ENCODE measurements at regions not wholly inside any gene's neighbourhood (a gene's known extent, or its start where the extent isn't known, plus 50 kb on each side); places are given as distances from the start of the nearest gene placed in this dataset.

DNA sequence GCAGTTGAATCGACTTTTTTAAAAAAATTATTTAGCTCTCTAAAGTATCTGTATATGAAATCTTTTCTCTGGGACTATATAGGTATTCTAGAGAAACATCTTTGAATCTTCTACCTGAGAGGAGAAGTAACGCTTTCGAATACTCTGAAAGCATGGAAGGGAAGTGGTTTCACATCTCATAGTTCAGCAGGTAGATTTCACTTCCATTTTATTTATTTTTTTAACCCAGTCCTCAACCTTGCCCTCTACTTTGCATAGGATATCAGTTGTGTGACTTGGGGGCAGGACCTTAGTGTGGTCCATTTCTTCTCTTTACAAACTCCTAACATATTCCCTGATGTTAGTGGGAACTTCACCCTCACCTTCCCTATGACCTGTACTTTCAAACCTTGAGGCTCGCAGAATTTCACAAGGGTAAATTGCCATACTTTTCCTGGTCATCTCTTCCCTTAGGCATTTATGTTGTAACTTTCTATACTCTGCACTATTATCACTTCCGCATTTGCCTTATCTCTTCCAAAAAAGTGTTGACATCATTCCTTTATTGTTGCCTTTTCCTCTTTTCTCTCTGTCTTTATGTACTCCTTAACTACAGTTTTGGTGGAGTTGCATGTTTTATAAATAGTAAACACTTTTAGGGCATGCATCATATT is 1208.5 kb upstream of the ADGRL4 start:
- Histone ChIP-seq H3K36me3 (no peaks in the 10 kb centered on the region), H3K27me3 (no peaks in the 10 kb centered on the region), H3K9me3 (no peaks in the 10 kb centered on the region), H3K27ac (no peak overlapping the region), H3K4me3 (ENCODE audit: low read depth in 1 of 2, low read length in 1 of 2) (no peak overlapping the region), H3K4me1 (ENCODE audit: control insufficient read depth in 1 of 2, insufficient read depth in 1 of 2, low read depth in 1 of 2, low read length in 1 of 2) (no peaks in the 10 kb centered on the region)
- TF ChIP-seq, protein P1, sequence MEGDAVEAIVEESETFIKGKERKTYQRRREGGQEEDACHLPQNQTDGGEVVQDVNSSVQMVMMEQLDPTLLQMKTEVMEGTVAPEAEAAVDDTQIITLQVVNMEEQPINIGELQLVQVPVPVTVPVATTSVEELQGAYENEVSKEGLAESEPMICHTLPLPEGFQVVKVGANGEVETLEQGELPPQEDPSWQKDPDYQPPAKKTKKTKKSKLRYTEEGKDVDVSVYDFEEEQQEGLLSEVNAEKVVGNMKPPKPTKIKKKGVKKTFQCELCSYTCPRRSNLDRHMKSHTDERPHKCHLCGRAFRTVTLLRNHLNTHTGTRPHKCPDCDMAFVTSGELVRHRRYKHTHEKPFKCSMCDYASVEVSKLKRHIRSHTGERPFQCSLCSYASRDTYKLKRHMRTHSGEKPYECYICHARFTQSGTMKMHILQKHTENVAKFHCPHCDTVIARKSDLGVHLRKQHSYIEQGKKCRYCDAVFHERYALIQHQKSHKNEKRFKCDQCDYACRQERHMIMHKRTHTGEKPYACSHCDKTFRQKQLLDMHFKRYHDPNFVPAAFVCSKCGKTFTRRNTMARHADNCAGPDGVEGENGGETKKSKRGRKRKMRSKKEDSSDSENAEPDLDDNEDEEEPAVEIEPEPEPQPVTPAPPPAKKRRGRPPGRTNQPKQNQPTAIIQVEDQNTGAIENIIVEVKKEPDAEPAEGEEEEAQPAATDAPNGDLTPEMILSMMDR (IDR thresholded peaks at IDR 0.05): no peak

DNA sequence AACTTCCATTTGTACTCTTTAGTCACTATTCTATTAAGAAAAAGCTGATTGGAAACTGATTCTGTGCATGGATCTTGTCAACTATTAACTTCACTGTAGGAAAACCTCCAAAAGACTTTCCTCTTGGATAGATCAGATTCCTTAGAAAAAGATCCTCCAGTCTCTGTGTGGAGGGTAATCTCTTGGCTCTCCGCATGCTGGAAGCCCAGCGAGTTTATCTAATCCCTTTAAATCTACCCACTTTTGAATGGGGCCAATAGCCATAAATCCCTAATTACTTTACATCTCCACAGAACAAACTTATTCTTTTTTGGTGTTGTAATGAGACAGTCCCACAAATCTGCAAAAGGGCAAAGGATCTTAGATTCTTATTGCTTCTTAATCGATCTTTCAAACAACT is 1206.4 kb upstream of the ADGRL4 start:
- Histone ChIP-seq H3K4me1 (ENCODE audit: control insufficient read depth in 1 of 2, insufficient read depth in 1 of 2, low read depth in 1 of 2, low read length in 1 of 2) (no peaks in the 10 kb centered on the region), H3K36me3 (no peaks in the 10 kb centered on the region), H3K4me3 (ENCODE audit: low read depth in 1 of 2, low read length in 1 of 2) (no peak overlapping the region), H3K9me3 (no peaks in the 10 kb centered on the region), H3K27me3 (no peaks in the 10 kb centered on the region), H3K27ac (no peak overlapping the region)
- TF ChIP-seq, protein P1 (IDR thresholded peaks at IDR 0.05): no peak

GRCh38 chr1:80211691-80212380 is 1205.3 kb upstream of the ADGRL4 start:
- no peaks in the 10 kb centered on the region for H3K9me3 ChIP-seq
- TF ChIP-seq, protein P1 (IDR thresholded peaks at IDR 0.05): no peak
- H3K4me3 ChIP-seq (ENCODE audit: low read depth in 1 of 2, low read length in 1 of 2): no peak overlapping the region
- H3K27ac ChIP-seq: no peak overlapping the region
- no peaks in the 10 kb centered on the region for H3K27me3 ChIP-seq
- H3K36me3 ChIP-seq: no peaks in the 10 kb centered on the region
- H3K4me1 ChIP-seq (ENCODE audit: control insufficient read depth in 1 of 2, insufficient read depth in 1 of 2, low read depth in 1 of 2, low read length in 1 of 2): no peaks in the 10 kb centered on the region

DNA sequence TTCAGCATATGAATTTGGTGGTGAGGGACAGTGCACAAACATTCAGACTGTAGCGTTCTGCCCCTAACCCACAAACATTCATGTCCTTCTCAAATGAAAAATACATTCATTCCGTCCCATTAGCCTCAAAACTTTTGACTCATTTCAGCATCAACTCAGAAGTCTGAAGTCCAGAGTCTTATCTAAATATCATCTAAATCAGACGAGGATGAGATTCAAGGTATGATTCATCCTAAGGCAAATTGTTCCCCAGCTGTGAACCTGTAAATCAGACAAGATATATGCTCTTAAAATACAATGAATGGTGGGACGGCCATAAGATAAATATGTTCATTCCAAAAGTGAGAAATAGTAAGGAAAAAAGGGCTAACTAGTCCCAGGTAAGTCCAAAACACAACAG is 1195.6 kb upstream of the ADGRL4 start:
- no peak overlapping the region for H3K4me3 ChIP-seq (ENCODE audit: low read depth in 1 of 2, low read length in 1 of 2)
- no peaks in the 10 kb centered on the region for H3K27me3 ChIP-seq
- no peaks in the 10 kb centered on the region for H3K4me1 ChIP-seq (ENCODE audit: control insufficient read depth in 1 of 2, insufficient read depth in 1 of 2, low read depth in 1 of 2, low read length in 1 of 2)
- H3K9me3 ChIP-seq: no peaks in the 10 kb centered on the region
- H3K36me3 ChIP-seq: no peaks in the 10 kb centered on the region
- H3K27ac ChIP-seq: no peak overlapping the region
- TF ChIP-seq, protein P1 (IDR thresholded peaks at IDR 0.05): no peak

DNA sequence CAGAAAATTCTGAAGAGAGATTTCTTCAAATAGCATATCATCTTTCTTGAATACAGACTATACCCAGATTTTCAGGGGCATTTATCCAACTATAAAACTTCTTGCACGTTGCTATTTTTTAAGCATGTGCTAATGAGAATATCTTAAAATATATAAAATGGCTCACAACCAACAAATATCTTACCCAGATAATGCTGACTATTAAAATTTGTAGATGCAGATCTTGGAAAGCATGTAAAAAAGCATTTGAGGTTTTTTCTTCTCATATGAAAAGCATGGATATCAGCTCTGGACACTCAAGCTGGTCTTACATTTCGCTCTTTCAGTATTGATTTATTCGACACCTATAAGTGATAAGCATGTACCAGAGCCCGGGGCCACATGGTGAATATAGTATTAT is 1187.7 kb upstream of the ADGRL4 start:
- Histone ChIP-seq H3K36me3 (no peaks in the 10 kb centered on the region), H3K4me1 (ENCODE audit: control insufficient read depth in 1 of 2, insufficient read depth in 1 of 2, low read depth in 1 of 2, low read length in 1 of 2) (no peaks in the 10 kb centered on the region), H3K27ac (no peak overlapping the region), H3K4me3 (ENCODE audit: low read depth in 1 of 2, low read length in 1 of 2) (no peak overlapping the region), H3K9me3 (no peaks in the 10 kb centered on the region), H3K27me3 (no peaks in the 10 kb centered on the region)
- TF ChIP-seq, protein P1 (IDR thresholded peaks at IDR 0.05): no peak

All from neutrophil (primary cell).